HG03135 (cell line): ENCODE measurements at regions not wholly inside any gene's neighbourhood (a gene's known extent, or its start where the extent isn't known, plus 50 kb on each side); places are given as distances from the start of the nearest gene placed in this dataset.
"Not testable (repeated sequence)": the region's sequence is repeated elsewhere in the genome, so short reads cannot be mapped to it uniquely, and the experiment has no call there.

Experiments used
- ATAC-seq: cut with Tn5 transposase; IDR thresholded peaks from one replicate; pipeline ENCODE4 v1.9.1; 2021; ENCODE audit warnings: mild to moderate bottlenecking, moderate library complexity; ENCODE audit not compliant: unreplicated experiment

DNA sequence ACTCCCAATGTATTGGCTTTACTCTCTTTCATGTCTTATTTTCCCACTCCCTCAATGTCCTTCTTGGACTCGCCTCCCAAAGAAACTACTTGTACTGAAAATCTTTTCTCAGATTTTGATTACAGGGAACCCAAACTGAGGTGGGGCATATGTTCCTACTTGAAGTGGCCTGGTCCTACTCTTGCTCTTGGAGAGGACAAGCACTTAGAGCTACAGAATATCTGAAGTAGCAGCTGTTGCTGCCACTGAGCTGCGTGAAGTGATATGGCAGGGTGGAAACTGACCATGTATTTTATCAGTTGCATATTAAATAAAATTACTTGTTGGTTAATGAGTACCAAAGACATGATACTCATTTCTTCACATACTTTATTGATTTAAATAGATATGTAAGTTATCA lies 129.5 kb downstream of the TSEN15 start:
- no peak for ATAC-seq

DNA sequence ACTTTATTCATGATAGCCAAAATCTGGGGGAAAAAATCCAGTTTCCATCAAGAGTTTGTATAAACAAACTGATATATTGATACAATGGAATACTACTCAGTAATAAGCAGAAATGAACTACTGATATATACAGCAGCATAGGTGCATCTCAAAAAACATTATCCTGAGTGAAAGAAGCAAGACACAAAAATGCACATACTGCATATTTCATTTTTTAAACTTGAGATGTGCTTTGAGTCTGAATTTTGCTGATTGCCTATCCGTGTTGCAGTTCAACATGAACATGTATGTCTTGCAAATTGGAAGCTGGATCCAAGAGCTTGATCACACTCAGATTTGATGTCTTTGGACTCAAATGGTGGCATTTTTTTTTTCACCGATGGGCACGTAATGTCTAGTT lies 132.4 kb downstream of the TSEN15 start:
- no peak for ATAC-seq

GRCh38 chr1:184184614-184185013 lies 133.1 kb downstream of the TSEN15 start:
- ATAC-seq, result not testable (repeated sequence)

DNA sequence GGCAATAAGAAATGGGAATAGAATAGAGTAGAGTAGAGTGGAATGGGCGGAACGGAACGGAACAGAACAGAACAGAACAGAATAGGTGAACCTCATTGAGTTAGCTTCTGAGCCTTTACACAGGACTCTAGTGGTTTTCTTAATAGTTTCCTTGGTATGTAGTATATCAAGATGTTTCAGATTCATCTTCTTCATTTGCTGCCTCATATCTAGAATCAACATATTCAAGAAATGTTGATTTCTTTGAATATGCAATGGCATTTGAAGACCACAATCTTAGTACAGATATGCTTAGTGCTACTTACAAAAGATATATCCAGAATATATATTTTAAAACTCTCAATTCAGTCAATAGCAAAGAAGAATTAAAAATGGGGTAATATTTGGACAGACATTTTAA lies 133.8 kb downstream of the TSEN15 start:
- ATAC-seq, result no peak

DNA sequence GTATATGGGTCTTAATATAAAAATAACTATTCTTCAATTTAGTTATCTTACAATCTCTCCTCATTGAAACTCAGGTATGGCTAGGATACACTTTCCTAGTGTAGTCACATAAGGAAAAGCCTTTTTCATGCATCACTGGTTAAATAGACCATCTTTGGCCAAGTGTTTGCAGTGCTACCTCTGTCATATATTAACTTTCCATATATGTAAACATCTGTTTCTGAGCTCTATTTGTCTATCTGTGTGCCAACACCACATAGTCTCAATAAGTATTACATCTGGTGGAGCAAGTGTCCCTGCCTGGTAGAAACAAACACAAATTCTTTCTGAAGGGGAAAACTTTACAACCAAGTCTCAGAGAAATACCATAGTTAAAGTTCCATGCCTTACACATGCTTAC lies 134.6 kb downstream of the TSEN15 start:
- no peak for ATAC-seq

DNA sequence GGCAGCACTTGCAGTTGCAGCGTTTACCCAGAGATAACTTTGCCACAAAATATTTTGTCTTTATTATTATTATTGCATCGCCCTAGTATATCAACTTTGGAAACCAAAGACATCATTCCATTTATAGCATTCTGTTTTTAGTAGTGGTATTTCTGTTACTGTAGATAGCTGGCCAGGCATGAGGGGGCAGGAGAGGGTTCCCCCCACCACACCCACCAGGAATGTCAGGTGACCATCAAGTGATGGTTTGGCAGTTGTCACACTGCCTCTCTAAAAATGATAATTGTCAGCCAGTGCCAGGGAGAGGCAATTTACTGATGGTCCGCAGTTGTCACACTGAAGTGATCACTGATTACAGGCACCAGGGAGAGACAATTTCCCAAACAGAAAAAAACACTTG lies 135.6 kb downstream of the TSEN15 start:
- ATAC-seq, result no peak

DNA sequence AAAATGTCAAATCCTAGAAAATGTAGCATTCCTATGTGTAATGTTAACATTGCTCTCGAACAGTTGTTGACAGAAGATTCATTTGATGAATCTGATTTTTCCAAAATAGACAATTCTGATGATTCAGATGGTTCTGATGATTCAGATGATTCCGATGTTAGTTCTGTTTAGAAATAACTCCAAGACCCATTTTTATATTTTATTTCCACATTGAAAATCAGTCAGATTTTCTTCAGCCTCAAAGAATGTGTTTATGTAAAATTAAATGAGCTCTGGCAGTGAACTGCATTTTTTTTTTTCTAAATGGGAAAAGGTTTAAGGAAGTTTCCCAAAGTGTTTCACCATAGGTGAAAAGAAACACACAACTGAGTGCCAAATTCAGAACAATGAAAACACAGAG lies 136.5 kb downstream of the TSEN15 start:
- no peak for ATAC-seq

DNA sequence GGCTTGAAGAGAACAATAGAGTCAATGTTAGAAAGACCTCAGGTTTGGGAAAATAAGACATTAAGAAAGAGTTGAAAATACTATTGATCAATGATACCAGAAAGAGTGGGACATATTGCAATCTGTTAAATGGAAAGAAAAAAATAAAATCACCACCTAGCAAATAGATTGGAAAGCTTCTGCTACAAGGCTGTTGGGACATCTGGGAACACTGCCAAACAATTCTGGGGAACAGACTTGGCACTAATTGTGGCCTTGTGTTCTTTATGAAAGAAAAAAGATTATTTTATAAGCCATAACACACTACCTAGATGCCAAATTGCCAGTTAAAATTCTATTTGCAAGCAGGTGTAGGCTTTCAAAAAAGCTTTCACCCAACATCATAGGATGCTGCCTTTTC lies 137.8 kb downstream of the TSEN15 start:
- ATAC-seq, result no peak

GRCh38 chr1:184190616-184191015 lies 139.1 kb downstream of the TSEN15 start:
- no peak for ATAC-seq

- ATAC-seq, result no peak
Observed at GRCh38 chr1:184191181-184191621, 139.7 kb downstream of the TSEN15 start.

GRCh38 chr1:184192796-184193195 lies 141.3 kb downstream of the TSEN15 start:
- ATAC-seq, result no peak

DNA sequence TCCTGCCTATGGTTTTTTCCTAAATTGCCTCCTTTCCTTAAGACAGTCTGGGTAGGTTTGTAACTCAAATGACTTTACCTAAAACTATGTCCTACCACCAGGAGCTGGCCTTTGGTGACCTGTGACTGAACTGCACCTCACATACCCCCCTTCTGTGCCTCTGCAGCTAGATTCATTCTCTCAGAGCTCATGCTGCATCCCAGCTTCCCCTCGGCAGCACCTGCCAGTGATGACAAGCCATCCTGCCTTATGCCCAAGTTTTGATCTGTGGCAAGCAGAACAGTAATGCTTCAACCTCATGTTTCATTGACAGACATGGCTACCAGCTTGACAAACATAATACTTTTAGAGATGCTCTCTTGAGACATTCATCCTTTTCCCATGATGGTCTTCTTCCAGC lies 141.9 kb downstream of the TSEN15 start:
- ATAC-seq, result no peak

- no peak for ATAC-seq
Observed at GRCh38 chr1:184194236-184194635, 142.7 kb downstream of the TSEN15 start.

DNA sequence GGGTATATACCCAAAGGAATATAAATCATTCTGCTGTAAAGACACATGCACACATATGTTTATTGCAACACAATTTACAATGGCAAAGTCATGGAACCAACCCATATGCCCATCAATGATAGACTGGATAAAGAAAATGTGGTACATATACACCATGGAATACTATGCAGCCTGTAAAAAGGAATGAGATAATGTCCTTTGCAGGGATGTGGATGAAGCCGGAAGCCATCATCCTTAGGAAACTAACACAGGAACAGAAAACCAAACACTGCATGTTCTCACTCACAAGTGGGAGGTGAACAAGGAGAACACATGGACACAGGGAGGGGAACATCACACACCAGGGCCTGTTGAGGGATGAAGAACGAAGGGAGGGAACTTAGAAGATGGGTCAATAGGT lies 144.2 kb downstream of the TSEN15 start:
- not testable (repeated sequence) for ATAC-seq

GRCh38 chr1:184197831-184198230 lies 146.3 kb downstream of the TSEN15 start:
- ATAC-seq, result no peak

GRCh38 chr1:184199036-184199435 lies 147.5 kb downstream of the TSEN15 start:
- ATAC-seq, result no peak

DNA sequence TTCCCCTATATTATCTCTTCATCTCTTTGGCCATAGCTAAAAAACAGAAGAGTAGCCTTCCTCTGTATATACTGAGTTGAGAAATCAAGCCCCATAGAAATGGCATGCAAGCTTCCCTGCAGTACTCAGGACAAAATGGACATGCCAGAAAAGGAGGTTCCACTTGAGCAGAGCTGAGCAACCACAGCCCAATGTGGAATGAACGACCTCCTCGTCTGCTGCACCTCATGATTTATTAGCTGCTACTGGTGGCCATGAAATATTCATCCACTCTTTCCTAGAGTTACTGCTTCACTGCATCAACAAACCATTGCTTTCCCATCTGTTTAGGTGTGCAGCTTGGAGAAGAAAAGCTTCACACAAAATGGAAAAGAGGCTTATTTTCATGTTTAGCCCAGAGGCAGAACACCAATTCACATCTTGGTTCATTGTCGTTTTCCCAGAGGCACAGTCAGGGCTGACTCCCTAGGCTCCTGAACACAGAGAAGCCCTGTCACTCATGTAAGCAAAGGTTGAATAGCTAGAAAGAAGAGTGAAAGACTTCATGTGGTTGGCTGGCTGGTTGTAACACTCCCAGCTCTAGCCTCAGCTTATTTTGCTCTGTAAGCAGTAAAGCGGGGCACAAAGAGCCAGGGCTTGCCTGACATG lies 148.0 kb downstream of the TSEN15 start:
- ATAC-seq, result no peak

GRCh38 chr1:184208622-184209021 lies 157.1 kb downstream of the TSEN15 start:
- ATAC-seq, result no peak

- no peak for ATAC-seq
Observed at GRCh38 chr1:184210031-184210430, 158.5 kb downstream of the TSEN15 start.

DNA sequence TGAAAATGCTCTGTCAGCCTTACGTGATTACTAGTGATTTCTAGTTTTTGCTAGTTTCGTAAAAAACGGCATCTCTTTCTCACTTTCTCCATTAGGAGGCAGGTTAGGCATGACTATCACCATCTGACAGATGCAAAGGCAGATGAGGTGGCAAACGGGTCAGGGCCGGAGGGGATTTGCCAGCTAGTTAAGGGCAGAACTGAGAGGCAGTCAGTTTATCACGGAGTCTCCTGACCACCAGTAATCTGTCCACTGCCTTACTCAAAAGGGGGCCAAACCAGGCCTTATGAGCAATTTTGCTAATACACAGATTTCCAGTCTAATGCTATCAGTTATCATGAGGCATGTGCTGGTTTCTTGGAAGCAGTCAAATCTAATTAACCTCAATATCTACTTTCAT lies 159.3 kb downstream of the TSEN15 start:
- no peak for ATAC-seq

DNA sequence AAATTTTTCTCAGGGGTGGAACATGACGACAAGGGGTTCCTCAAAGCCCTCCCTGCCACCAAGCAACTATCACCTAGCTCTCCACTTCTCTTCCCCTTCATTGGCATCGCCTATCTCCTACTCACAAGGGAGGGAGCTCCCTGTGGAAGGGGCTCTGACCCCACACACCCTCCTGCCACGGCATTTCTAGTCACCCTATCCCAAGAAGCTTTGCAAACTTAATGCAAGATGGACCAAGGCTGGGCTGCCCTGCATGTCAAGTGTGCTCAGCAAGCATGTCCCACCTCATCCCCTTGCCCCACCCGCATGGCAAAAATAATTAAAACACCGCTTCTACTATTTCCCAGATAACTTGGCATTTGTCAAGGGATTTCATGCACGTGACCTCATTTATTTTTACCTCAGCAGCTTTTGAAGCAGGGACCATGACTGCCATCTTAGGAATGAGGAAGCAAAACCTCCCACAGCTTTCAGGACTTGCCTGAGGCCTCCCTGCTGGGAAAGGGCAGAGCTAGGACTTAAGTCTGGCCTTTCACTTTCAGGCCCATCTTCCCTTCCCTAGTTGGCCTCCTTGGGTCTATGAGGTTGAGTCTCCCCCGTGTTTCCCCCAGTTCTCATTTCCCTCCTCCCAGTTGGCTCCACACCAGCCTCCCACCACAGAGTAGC lies 161.3 kb downstream of the TSEN15 start:
- ATAC-seq, result no peak

GRCh38 chr1:184214128-184214527 lies 162.6 kb downstream of the TSEN15 start:
- no peak for ATAC-seq
